Stimulated activated CD4-positive, alpha-beta T cell treated with anti-CD3 and anti-CD28 coated beads, Interleukin-1b, Interleukin-23, amount 100 ng/mL, for 24 hours (primary cell): ENCODE measurements at regions not wholly inside any gene's neighbourhood (a gene's known extent, or its start where the extent isn't known, plus 50 kb on each side); places are given as distances from the start of the nearest gene placed in this dataset.

Experiments
- DNase-seq, 4 experiments: peaks; one replicate each; pipeline ENCODE4 v3.0.0-alpha.2; 2020; ENCODE audit warnings: low read depth in 4 of 4, low spot score in 1 of 4

- DNase-seq = no peak
Measured at GRCh38 chr2:239717706-239718105, 307.4 kb downstream of the NDUFA10 start.

- DNase-seq = no peak
Measured at GRCh38 chr2:239717319-239717675, 307.8 kb downstream of the NDUFA10 start.

DNA sequence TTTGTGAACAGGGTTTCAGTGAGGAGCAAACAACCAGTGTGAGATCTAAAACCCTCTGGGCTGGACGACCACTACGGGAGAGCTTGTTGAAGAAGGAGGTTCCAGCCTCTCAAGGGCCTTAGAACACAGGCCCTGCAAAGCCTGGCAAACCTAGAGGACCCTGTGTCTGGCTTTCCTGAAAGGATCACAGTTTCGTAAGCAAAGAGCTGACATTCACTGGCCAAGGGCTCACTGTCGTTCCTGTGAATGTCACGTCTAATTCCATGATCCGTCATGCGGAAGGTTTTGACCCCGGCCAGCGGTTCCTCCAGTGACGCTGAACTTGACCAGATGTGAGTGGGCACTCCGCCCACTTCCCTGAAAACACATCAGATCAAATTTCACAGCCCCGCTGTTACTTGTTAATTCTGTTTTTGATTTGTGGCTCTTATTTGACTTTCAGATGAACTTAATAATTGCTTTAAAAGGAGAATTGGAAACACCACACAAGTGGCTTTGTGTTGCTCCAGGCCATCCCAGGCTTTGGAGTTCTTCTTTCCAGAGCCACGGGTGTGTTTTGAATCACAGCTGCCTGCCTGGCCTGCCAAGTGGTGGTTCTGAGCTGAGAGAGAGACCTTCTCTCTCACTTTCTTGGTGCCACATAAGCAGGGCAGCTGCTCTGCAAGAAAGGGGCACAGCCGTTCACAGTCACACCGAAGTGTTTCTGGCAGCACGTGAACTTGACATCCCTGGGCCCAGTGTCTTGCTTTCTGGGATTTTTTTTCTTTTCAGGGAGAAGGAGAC, 308.4 kb downstream of the NDUFA10 start:
- DNase-seq = no peak

DNA sequence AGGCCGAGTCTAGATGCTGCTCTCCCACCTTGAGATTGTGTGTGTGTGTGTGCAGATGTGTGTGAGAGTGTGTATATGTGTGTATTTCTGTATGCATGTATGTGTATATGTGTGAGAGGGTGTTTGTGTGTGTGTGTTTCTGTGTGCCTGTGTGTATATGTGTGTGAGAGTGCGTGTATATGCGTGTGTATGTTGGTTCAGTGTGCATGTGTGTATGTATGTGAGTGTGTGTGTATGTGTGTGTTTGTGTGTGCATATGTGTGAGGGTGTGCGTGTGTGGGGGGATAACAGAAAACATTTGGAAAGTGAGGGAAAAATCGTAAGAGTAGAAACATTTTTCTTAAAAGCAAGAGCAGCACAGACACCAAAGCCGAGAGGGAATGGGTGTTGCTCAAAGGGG, 309.1 kb downstream of the NDUFA10 start:
- no peak for DNase-seq

GRCh38 chr2:239715606-239716005, 309.5 kb downstream of the NDUFA10 start:
- no peak for DNase-seq

DNA sequence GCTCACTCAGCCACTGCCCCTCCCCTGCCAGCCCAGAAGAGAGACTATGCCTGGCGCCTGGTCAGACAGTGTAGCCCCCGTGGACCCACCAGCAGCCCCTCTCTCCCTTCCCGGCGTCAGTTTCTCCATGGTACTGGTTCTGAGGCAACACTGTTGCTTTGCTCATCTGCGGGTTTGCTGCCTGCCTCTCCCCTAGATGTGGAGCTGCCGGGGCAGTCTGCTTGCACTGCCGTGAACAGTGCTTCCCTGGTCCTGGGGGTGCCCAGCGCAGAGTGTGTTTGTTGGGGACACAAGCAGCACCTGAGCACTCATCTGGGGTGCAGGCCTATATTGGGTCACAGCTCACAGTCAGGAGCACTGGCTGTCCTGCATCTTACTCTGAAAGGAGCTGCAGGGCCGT, 309.9 kb downstream of the NDUFA10 start:
- no peak for DNase-seq

DNA sequence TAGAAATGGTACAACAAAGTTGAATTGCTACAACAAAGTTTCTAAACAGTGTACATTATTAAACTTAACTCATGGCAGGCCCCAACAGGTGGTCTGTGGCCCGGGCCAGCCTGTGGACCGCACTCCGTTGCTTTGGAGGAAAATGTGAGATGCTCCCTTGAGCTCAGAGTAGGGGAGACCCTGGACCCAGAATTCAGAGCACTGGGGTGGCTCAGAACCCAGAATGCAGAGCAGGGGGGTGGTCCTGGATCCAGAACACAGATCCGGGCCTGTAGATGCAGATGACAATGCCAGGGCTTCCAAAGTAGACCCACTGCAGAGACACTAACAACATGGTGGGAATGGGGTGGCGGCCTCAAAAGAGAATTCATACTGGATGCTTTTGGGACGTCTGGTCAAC, 311.0 kb downstream of the NDUFA10 start:
- DNase-seq = no peak

- no peak for DNase-seq
Measured at GRCh38 chr2:239712755-239713154, 311.9 kb upstream of the HDAC4 start.

- DNase-seq = no peak
Measured at GRCh38 chr2:239711911-239712570, 311.2 kb upstream of the HDAC4 start.

DNA sequence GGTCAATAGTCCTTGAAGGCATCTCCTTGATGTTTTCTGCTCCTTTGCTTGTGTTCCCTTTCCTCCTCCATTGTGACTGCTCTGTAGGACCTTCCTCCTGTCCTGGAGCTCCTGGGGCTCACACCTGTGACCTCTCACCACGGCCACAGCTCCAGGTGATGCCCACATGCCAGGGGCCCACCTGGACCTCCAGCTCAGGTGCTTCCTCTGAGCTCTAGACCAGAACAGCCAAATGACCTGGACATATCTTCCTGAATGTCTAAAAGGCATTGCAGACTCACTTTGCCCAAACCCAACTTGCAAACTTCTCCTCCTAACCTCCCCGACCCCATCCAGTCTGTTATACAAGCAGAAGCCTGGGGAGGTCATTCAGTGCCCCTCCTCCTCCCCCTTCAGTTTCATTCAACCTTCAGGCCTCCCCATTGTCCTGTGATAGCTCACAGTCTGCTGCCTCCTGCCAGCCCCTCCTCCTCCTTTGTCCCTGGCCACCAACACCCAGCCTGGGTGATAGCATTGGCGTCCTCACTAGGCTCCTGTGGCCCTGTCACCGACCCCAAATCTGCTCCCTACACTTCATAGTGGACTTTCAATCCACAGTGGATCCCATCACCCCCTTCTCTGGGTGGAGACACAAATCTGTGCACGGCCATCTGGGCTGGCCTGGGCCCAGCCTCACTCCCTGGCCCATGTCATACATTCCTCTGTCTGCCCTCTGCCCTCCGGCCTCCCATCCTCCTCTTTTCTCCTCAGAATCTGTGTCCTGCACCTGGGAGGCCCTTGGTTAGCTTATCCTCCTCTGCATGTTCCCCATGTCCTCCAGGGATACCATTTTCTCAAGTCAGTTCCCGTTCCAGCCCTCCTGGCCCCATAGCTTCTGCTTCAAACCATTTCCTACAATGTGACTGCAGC, 310.4 kb upstream of the HDAC4 start:
- no peak for DNase-seq

- no peak for DNase-seq
Measured at GRCh38 chr2:239706367-239706766, 305.5 kb upstream of the HDAC4 start.

DNA sequence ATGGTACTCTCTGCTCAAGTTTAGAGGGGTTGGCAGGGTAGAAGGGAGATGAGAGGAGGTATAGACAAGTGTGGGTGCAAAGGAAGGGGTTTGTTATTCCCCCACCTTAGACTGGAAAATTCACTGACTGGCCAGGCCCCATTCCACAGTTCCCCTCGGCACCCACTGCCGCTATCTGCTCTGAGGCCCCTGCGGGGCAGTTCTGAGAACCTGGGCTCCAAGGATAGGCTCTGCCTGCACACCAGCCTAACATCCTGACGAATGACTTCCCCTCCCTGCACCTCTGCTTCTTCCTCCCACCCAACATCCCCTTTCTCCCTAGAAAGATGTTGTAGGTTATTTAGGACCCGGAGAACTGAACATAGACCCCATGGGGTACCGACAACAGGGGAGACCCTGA, 303.9 kb upstream of the HDAC4 start:
- DNase-seq = no peak

DNA sequence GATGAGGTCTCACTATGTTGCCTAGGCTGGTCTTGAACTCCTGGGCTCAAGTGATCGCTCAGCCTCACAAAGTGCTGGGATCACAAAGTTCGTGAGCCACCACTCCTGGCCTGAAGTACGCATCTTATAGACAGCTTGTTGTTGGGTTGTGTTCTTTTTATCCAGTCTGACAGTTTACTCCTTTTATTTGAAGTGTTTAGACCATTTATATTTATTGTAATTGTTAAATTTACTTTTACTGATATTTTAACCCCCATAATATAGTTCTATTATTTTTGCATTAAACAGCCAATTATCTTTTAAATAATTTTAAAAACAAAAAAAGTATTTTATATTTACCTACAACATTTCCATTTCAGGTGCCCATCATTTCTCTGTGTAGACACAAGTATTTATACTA, 303.0 kb upstream of the HDAC4 start:
- DNase-seq = no peak

DNA sequence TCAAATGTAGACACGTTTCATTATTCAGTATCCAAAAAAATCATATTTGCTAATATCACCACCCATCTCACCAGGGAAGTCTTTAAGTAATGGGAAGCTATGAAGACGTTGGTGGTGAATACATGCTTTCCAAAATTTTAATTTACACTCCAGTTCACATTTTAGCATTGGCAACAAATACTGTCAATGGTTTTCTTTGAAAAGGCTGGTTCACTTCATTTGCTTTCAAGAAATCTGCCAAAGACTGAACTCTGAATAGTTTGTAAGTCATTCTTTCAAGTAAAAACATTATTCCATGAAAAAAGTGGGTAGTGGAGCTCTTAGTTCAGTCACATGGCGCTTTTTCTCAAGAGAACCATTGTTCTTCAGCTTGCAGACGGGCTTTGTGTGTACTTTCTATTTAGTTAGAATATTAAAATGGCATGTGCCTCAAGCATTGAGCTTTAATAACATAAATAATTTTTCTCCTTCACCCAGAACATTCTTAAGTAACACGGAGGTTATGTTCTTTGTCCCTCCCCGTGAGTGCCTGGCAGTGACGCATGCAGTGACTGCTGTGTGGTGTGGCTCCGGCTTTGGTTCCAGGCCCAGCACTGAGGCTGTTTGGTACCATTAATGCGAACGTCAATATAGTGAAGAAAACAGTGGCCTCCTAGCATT, 300.0 kb upstream of the HDAC4 start:
- no peak for DNase-seq

- no peak for DNase-seq
Measured at GRCh38 chr2:239697399-239698164, 296.8 kb upstream of the HDAC4 start.

DNA sequence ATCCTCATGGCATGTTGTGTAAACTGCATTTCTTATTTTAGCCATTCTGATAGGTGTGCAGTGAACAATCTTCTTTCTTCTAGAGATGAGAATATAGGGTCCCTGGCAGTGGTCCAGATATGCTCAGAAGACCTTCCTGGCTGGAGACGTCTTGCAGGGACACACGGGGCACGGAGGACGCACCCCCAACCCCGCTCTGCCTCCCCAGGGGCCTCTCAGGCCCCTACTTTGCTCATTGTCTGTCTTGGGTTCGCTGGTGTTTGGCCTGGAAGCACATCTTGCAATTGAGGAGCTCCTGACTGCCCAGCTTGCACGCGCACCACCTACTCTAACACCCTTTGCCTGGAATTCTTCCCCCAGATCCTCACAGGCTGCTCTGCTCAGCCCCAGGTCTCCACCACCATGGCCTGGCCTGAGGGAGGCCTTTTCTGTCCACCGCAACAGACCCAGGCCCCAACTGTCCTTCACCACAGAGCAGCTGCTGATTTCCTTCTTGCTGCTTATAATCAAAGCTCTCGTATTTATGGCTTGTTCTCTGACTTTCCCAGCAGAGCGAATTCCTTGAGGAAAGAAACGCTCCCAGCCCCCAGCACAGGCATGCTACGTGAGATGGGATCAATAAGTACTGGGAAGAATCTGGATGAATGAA, 295.9 kb upstream of the HDAC4 start:
- no peak for DNase-seq

DNA sequence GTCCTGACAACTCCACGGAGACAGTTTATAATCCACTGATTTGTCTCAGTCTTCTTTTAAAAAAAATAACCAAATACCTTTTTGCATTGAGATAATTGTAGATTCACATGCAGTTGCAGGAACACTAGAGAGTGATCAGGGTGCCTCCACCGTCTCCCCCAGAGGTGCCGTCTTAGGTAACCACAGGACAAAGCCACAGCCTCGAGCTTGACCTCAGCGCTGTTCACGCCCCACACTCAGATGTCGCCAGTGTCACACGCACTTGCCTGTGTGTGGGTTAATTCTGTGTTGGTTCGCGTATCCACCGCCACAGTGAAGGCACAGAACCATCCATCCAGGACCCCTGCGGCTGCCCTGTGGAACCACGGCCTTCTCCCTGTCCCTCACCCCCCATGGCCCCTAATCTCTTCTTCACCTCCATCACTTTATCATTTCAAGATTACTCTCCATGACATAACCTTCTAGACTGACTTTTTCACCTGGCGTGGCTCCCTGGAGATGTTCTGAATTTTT, 295.0 kb upstream of the HDAC4 start:
- DNase-seq = no peak

- no peak for DNase-seq
Measured at GRCh38 chr2:239695106-239695727, 294.4 kb upstream of the HDAC4 start.

DNA sequence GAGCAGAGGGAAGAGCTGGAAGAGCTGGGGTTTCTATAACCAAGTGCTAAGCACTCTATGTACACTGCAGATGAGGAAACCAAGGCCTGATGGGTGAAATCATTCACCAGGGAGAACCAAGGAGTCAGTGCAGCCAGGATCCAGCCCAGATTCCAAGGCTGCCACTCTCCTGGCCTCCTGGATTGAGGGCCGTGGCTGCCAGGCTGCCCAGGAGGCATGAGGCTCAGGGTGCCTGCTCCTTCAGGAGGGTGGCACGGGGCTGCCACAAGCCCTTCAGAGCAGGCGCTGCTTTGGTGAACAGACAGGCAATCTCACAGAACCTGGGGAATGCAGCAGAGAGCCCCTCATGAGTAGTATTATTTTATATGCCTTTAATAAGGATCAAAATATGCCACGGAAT, 293.7 kb upstream of the HDAC4 start:
- DNase-seq = no peak
